ENCODE measurements at regions not wholly inside any gene's neighbourhood (a gene's known extent, or its start where the extent isn't known, plus 50 kb on each side); places are given as distances from the start of the nearest gene placed in this dataset.

GRCh38 chr1:56401191-56401590 is 178.2 kb downstream of the PLPP3 start:
- Histone ChIP-seq H3K4me1 (peaks cover 0 to 28% (median 4%) of the 10 kb centered on the region in 4 donors), H3K36me3 (no peaks in the 10 kb centered on the region), H3K4me3 (no peak overlapping the region), H3K27me3 (no peaks in the 10 kb centered on the region), H3K27ac (no peak overlapping the region), H3K9me3 (peaks cover 0 to 4% (median 0%) of the 10 kb centered on the region in 4 donors)
- 85 to 90% methylated on average over 1 of the region's 1 CpG for WGBS, 2 donors
- no peak for DNase-seq (ENCODE audit: low spot score in 2 of 2)
- TF ChIP-seq CTCF (IDR thresholded peaks at IDR 0.05), result no peak
- no peak for TF ChIP-seq EP300 (IDR thresholded peaks at IDR 0.05)
- TF ChIP-seq POLR2A (IDR thresholded peaks at IDR 0.05), result no peak

GRCh38 chr1:56400526-56400925 is 178.8 kb downstream of the PLPP3 start:
- Histone ChIP-seq H3K27ac (no peak overlapping the region), H3K9me3 (peaks cover 0 to 4% (median 0%) of the 10 kb centered on the region in 4 donors), H3K4me1 (peaks cover 0 to 27% (median 4%) of the 10 kb centered on the region in 4 donors), H3K27me3 (no peaks in the 10 kb centered on the region), H3K4me3 (no peak overlapping the region), H3K36me3 (no peaks in the 10 kb centered on the region)
- no peak for DNase-seq (ENCODE audit: low spot score in 2 of 2)
- no peak for TF ChIP-seq POLR2A (IDR thresholded peaks at IDR 0.05)
- TF ChIP-seq CTCF (IDR thresholded peaks at IDR 0.05), result no peak

GRCh38 chr1:56399795-56400194 is 179.6 kb downstream of the PLPP3 start:
- H3K9me3 ChIP-seq, result peaks cover 0 to 4% (median 0%) of the 10 kb centered on the region in 4 donors
- whole genome bisulfite sequencing, 2 donors, result 31 to 44% methylated on average over 3 of the region's 3 CpGs
- no peak overlapping the region for H3K4me3 ChIP-seq
- no peaks in the 10 kb centered on the region for H3K27me3 ChIP-seq
- peaks cover 0 to 20% (median 1%) of the 10 kb centered on the region in 4 donors for H3K4me1 ChIP-seq
- DNase-seq (ENCODE audit: low spot score in 2 of 2), result no peak
- no peaks in the 10 kb centered on the region for H3K36me3 ChIP-seq
- TF ChIP-seq EP300 (IDR thresholded peaks at IDR 0.05) (no peak), CTCF (IDR thresholded peaks at IDR 0.05) (no peak), POLR2A (IDR thresholded peaks at IDR 0.05) (no peak)
- H3K27ac ChIP-seq, result no peak overlapping the region

GRCh38 chr1:56399326-56399725 is 180.0 kb downstream of the PLPP3 start:
- no peak overlapping the region for H3K27ac ChIP-seq
- TF ChIP-seq CTCF (IDR thresholded peaks at IDR 0.05), result no peak
- no peak for DNase-seq (ENCODE audit: low spot score in 2 of 2)
- no peaks in the 10 kb centered on the region for H3K36me3 ChIP-seq
- H3K27me3 ChIP-seq, result no peaks in the 10 kb centered on the region
- WGBS, 2 donors, result 35 to 71% methylated on average over 2 of the region's 2 CpGs
- peaks cover 0 to 16% (median 0%) of the 10 kb centered on the region in 4 donors for H3K4me1 ChIP-seq
- no peak overlapping the region for H3K4me3 ChIP-seq
- H3K9me3 ChIP-seq, result peaks cover 0 to 4% (median 0%) of the 10 kb centered on the region in 4 donors

GRCh38 chr1:56397811-56398231 is 181.5 kb downstream of the PLPP3 start:
- DNase-seq (ENCODE audit: low spot score in 2 of 2), result no peak
- 60 to 92% methylated on average over 2 of the region's 2 CpGs for WGBS, 2 donors
- no peak overlapping the region for H3K27ac ChIP-seq
- peaks cover 0 to 4% (median 0%) of the 10 kb centered on the region in 4 donors for H3K9me3 ChIP-seq
- no peaks in the 10 kb centered on the region for H3K27me3 ChIP-seq
- no peaks in the 10 kb centered on the region for H3K36me3 ChIP-seq
- H3K4me1 ChIP-seq, result peaks cover 0 to 20% (median 0%) of the 10 kb centered on the region in 4 donors
- no peak overlapping the region for H3K4me3 ChIP-seq
- TF ChIP-seq POLR2A (IDR thresholded peaks at IDR 0.05) (no peak), CTCF (IDR thresholded peaks at IDR 0.05) (no peak), EP300 (IDR thresholded peaks at IDR 0.05) (no peak)

Measured in tibial nerve (tissue), 4 donors.